ENCODE measurements at regions not wholly inside any gene's neighbourhood (a gene's known extent, or its start where the extent isn't known, plus 50 kb on each side); places are given as distances from the start of the nearest gene placed in this dataset.

DNA sequence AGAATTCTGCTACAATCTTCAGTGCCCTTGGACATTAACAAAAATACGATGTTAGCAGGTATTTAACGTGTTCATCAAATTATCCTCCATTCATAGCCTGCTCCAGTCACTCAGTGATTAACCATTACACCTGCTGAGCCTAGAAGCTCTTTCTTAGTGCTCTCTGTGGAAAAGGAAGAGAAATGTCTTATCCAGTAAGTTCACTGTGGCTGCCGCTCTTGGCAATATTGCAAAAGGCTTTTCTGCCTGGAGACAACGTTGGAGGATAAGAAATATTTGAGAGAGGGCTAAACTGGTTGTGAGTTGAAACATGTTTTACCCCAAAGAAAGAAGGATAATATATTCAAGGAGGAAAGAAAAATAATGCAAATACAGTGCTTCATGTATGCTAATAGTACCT is 217.4 kb upstream of the HSF2 start:
- no peak for DNase-seq (ENCODE audit: extremely low read depth in 1 of 4, low spot score in 3 of 4)
- Histone ChIP-seq H3K9ac (ENCODE audit: insufficient read depth in 1 of 2, low read depth in 2 of 2, low read length in 2 of 2) (no peak overlapping the region), H3K9me1 (ENCODE audit: control insufficient read depth, insufficient read depth, low read length) (no peaks in the 10 kb centered on the region), H3K4me2 (ENCODE audit: insufficient read depth, low read length) (no peak overlapping the region), H2AFZ (ENCODE audit: low read depth, low read length) (no peak overlapping the region), H3K4me1 (replicated peaks in 1 of 2; ENCODE audit: control insufficient read depth in 2 of 2, insufficient read depth in 2 of 2, low read length in 2 of 2) (no peaks in the 10 kb centered on the region), H3K27ac (ENCODE audit: extremely low read depth, low read depth, low read length) (no peak overlapping the region), H3K27me3 (ENCODE audit: control insufficient read depth in 2 of 2, insufficient read depth in 2 of 2, low read length in 2 of 2) (no peaks in the 10 kb centered on the region), H4K20me1 (replicated peaks; ENCODE audit: control insufficient read depth, insufficient read depth, low read length) (no peaks in the 10 kb centered on the region), H3K79me2 (ENCODE audit: control insufficient read depth, insufficient read depth, low read length) (no peaks in the 10 kb centered on the region), H3K36me3 (ENCODE audit: control insufficient read depth, insufficient read depth, low read length) (no peaks in the 10 kb centered on the region), H3K9me3 (replicated peaks; ENCODE audit: control insufficient read depth, insufficient read depth, low read depth, low read length) (no peaks in the 10 kb centered on the region), H3K4me3 (no peak overlapping the region)
- 2% methylated on average over 4 of the region's 4 CpGs for WGBS (ENCODE audit: insufficient coverage, low coverage, missing lambda C conversion rate)
- in situ Hi-C loops (cut with MboI) (no loop called here), intact Hi-C loops (cut with micrococcal nuclease) (no loop called here)
- TF ChIP-seq NFYB (IDR thresholded peaks at IDR 0.05; ENCODE audit: extremely low read depth, insufficient read length) = no peak
- TF ChIP-seq, protein P1, sequence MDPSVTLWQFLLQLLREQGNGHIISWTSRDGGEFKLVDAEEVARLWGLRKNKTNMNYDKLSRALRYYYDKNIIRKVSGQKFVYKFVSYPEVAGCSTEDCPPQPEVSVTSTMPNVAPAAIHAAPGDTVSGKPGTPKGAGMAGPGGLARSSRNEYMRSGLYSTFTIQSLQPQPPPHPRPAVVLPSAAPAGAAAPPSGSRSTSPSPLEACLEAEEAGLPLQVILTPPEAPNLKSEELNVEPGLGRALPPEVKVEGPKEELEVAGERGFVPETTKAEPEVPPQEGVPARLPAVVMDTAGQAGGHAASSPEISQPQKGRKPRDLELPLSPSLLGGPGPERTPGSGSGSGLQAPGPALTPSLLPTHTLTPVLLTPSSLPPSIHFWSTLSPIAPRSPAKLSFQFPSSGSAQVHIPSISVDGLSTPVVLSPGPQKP (CRISPR knock-in tag; IDR thresholded peaks at IDR 0.05) = no peak
- TF ChIP-seq, protein P2, sequence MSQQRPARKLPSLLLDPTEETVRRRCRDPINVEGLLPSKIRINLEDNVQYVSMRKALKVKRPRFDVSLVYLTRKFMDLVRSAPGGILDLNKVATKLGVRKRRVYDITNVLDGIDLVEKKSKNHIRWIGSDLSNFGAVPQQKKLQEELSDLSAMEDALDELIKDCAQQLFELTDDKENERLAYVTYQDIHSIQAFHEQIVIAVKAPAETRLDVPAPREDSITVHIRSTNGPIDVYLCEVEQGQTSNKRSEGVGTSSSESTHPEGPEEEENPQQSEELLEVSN (IDR thresholded peaks at IDR 0.05; ENCODE audit: borderline replicate concordance in 1 of 2, extremely low read depth in 1 of 2, insufficient read depth in 1 of 2, insufficient read length in 1 of 2, low read depth in 1 of 2, low read length in 1 of 2, poor library complexity in 1 of 2, severe bottlenecking in 1 of 2) = no peak
- no peak for TF ChIP-seq ARID2 (IDR thresholded peaks at IDR 0.05)
- TF ChIP-seq CBX5 (IDR thresholded peaks at IDR 0.05; ENCODE audit: borderline replicate concordance, low read depth) = no peak
- TF ChIP-seq SMARCB1 (IDR thresholded peaks at IDR 0.05; ENCODE audit: insufficient read length, low read depth) = no peak
- TF ChIP-seq NEUROD1 (IDR thresholded peaks at IDR 0.05; ENCODE audit: borderline replicate concordance, low read depth, low read length, partially characterized antibody) = no peak
- TF ChIP-seq RCOR1 (IDR thresholded peaks at IDR 0.05; ENCODE audit: borderline replicate concordance in 1 of 2, low read depth in 2 of 2, low read length in 2 of 2) = no peak
- TF ChIP-seq ZNF57 (CRISPR knock-in tag; IDR thresholded peaks at IDR 0.05) = no peak
- no peak for TF ChIP-seq HNRNPK (IDR thresholded peaks at IDR 0.05; ENCODE audit: low read depth, low read length, poor library complexity, severe bottlenecking)
- no peak for TF ChIP-seq L3MBTL2 (IDR thresholded peaks at IDR 0.05)
- no peak for TF ChIP-seq RUNX1 (IDR thresholded peaks at IDR 0.05; ENCODE audit: low read depth)
- POLR2A ChIA-PET = no interaction called here
- no peak for FAIRE-seq
- BruUV-seq (replicated peaks) = no TSS peak
- ATAC-seq = no peak
- CTCF ChIA-PET (ENCODE audit: low intra/inter-chr PET ratio) = no interaction called here

All from K562 (cell line).